ENCODE measurements at regions not wholly inside any gene's neighbourhood (a gene's known extent, or its start where the extent isn't known, plus 50 kb on each side); places are given as distances from the start of the nearest gene placed in this dataset.

DNA sequence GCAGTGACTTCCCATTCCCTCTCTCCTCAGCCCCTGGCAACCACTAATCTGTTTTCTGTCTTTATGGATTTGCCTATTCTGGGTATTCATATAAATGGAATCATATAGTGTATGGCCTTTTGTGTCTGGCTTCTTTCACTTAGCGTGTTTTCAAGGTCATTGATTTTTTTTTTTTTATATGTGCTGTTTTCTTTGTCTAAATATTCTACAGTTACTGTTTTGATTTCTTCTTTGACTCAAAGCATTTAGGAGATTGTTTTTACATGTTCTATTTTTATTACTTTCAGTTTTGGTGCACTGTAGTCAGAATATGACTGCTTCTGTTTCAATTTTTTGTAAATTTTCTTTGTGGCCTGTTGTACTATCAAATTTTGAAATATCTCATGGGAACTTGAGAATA is 71.9 kb upstream of the RNU6-1 start:
- Histone ChIP-seq H3K79me2 (replicated peaks; ENCODE audit: insufficient read depth) (no peaks in the 10 kb centered on the region), H3K27me3 (ENCODE audit: insufficient read depth) (no peaks in the 10 kb centered on the region), H3K9me2 (ENCODE audit: insufficient read depth) (no peaks in the 10 kb centered on the region; the same call in 1 of the 2 replicates), H3K4me3 (no peak overlapping the region), H3K4me1 (ENCODE audit: insufficient read depth) (peaks cover 15% of the 10 kb centered on the region), H2AFZ (no peak overlapping the region), H3K4me2 (no peak overlapping the region), H3K27ac (ENCODE audit: low read depth) (no peak overlapping the region), H3K36me3 (ENCODE audit: insufficient read depth) (no peaks in the 10 kb centered on the region; the same call in 1 of the 2 replicates), H4K20me1 (replicated peaks; ENCODE audit: insufficient read depth) (no peaks in the 10 kb centered on the region), H3F3A (replicated peaks; ENCODE audit: low read depth) (no peaks in the 10 kb centered on the region)
- Mint-ChIP-seq H3K4me1 (peaks cover 22% of the 10 kb centered on the region), H3K9me3 (peaks cover 19% of the 10 kb centered on the region), H3K4me3 (no peak overlapping the region), H3K36me3 (ENCODE audit: low read depth) (peaks cover 6% of the 10 kb centered on the region; the same call in 2 of the 3 replicates), H3K27ac (no peak overlapping the region), H3K27me3 (ENCODE audit: insufficient read depth, low read depth, poor library complexity) (peaks cover 7% of the 10 kb centered on the region)
- ATAC-seq: no peak
- TF ChIP-seq, protein P1, sequence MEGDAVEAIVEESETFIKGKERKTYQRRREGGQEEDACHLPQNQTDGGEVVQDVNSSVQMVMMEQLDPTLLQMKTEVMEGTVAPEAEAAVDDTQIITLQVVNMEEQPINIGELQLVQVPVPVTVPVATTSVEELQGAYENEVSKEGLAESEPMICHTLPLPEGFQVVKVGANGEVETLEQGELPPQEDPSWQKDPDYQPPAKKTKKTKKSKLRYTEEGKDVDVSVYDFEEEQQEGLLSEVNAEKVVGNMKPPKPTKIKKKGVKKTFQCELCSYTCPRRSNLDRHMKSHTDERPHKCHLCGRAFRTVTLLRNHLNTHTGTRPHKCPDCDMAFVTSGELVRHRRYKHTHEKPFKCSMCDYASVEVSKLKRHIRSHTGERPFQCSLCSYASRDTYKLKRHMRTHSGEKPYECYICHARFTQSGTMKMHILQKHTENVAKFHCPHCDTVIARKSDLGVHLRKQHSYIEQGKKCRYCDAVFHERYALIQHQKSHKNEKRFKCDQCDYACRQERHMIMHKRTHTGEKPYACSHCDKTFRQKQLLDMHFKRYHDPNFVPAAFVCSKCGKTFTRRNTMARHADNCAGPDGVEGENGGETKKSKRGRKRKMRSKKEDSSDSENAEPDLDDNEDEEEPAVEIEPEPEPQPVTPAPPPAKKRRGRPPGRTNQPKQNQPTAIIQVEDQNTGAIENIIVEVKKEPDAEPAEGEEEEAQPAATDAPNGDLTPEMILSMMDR (conservative IDR thresholded peaks at IDR 0.05; ENCODE audit: low read depth in 2 of 2): no peak
- TF ChIP-seq, protein P2, sequence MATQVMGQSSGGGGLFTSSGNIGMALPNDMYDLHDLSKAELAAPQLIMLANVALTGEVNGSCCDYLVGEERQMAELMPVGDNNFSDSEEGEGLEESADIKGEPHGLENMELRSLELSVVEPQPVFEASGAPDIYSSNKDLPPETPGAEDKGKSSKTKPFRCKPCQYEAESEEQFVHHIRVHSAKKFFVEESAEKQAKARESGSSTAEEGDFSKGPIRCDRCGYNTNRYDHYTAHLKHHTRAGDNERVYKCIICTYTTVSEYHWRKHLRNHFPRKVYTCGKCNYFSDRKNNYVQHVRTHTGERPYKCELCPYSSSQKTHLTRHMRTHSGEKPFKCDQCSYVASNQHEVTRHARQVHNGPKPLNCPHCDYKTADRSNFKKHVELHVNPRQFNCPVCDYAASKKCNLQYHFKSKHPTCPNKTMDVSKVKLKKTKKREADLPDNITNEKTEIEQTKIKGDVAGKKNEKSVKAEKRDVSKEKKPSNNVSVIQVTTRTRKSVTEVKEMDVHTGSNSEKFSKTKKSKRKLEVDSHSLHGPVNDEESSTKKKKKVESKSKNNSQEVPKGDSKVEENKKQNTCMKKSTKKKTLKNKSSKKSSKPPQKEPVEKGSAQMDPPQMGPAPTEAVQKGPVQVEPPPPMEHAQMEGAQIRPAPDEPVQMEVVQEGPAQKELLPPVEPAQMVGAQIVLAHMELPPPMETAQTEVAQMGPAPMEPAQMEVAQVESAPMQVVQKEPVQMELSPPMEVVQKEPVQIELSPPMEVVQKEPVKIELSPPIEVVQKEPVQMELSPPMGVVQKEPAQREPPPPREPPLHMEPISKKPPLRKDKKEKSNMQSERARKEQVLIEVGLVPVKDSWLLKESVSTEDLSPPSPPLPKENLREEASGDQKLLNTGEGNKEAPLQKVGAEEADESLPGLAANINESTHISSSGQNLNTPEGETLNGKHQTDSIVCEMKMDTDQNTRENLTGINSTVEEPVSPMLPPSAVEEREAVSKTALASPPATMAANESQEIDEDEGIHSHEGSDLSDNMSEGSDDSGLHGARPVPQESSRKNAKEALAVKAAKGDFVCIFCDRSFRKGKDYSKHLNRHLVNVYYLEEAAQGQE (IDR thresholded peaks at IDR 0.05; ENCODE audit: unreplicated experiment): no peak
- TF ChIP-seq JUNB (IDR thresholded peaks at IDR 0.05; ENCODE audit: unreplicated experiment) (no peak), POLR2AphosphoS5 (IDR thresholded peaks at IDR 0.05; ENCODE audit: low read depth) (no peak), CREB1 (CRISPR knock-in tag; IDR thresholded peaks at IDR 0.05; ENCODE audit: low read depth) (no peak), ZNF114 (CRISPR knock-in tag; IDR thresholded peaks at IDR 0.05) (no peak), EZH2phosphoT487 (IDR thresholded peaks at IDR 0.05; ENCODE audit: unreplicated experiment) (no peak)
- DNase-seq (ENCODE audit: low spot score): no peak

DNA sequence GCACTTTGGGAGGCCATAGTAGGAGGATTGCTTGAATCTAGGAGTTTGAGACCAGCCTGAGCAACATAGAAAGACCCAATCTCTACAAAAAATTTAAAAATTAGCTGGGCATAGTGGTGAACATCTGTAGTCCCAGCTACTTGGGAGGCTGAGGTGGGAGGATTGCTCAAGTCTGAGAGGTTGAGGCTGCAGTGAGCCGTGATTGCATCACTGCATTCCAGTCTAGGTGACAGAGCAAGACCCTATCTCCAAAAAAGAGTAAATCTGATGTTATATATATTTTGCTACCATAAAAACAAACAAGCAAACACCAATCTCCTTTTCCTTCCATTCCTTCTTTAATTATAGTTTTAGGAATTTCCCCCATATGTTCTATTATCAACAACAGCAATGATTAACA is 74.2 kb upstream of the RNU6-1 start:
- no peak overlapping the region for H3K27ac ChIP-seq (ENCODE audit: low read depth)
- ATAC-seq (no peak), DNase-seq (ENCODE audit: low spot score) (no peak)
- H3K79me2 ChIP-seq (replicated peaks; ENCODE audit: insufficient read depth): no peaks in the 10 kb centered on the region
- peaks cover 26% of the 10 kb centered on the region for H3K4me1 ChIP-seq (ENCODE audit: insufficient read depth)
- no peaks in the 10 kb centered on the region for H4K20me1 ChIP-seq (replicated peaks; ENCODE audit: insufficient read depth)
- H2AFZ ChIP-seq: no peak overlapping the region
- H3K4me3 ChIP-seq: no peak overlapping the region
- Mint-ChIP-seq H3K4me3 (no peak overlapping the region), H3K27ac (no peak overlapping the region), H3K9me3 (peaks cover 27% of the 10 kb centered on the region), H3K4me1 (peaks cover 22% of the 10 kb centered on the region), H3K27me3 (ENCODE audit: insufficient read depth, low read depth, poor library complexity) (peaks cover 7% of the 10 kb centered on the region), H3K36me3 (ENCODE audit: low read depth) (peaks cover 11% of the 10 kb centered on the region)
- H3F3A ChIP-seq (replicated peaks; ENCODE audit: low read depth): no peaks in the 10 kb centered on the region
- H3K4me2 ChIP-seq: no peak overlapping the region
- H3K9me2 ChIP-seq (ENCODE audit: insufficient read depth): no peaks in the 10 kb centered on the region
- H3K27me3 ChIP-seq (ENCODE audit: insufficient read depth): no peaks in the 10 kb centered on the region
- peaks cover 3% of the 10 kb centered on the region for H3K36me3 ChIP-seq (ENCODE audit: insufficient read depth)
- TF ChIP-seq EZH2phosphoT487 (IDR thresholded peaks at IDR 0.05; ENCODE audit: unreplicated experiment) (no peak), STAT1 (IDR thresholded peaks at IDR 0.05; ENCODE audit: unreplicated experiment) (no peak), ZNF331 (CRISPR knock-in tag; IDR thresholded peaks at IDR 0.05; ENCODE audit: low read depth) (no peak), CREB1 (CRISPR knock-in tag; IDR thresholded peaks at IDR 0.05; ENCODE audit: low read depth) (no peak), NANOG (IDR thresholded peaks at IDR 0.05; ENCODE audit: borderline replicate concordance) (no peak), POLR2AphosphoS5 (IDR thresholded peaks at IDR 0.05; ENCODE audit: low read depth) (no peak), ZNF114 (CRISPR knock-in tag; IDR thresholded peaks at IDR 0.05) (no peak), JUNB (IDR thresholded peaks at IDR 0.05; ENCODE audit: unreplicated experiment) (no peak), EZH2 (IDR thresholded peaks at IDR 0.05; ENCODE audit: low read depth, unreplicated experiment) (no peak)
- TF ChIP-seq, protein P1 (conservative IDR thresholded peaks at IDR 0.05; ENCODE audit: low read depth in 2 of 2): no peak
- TF ChIP-seq, protein P3, sequence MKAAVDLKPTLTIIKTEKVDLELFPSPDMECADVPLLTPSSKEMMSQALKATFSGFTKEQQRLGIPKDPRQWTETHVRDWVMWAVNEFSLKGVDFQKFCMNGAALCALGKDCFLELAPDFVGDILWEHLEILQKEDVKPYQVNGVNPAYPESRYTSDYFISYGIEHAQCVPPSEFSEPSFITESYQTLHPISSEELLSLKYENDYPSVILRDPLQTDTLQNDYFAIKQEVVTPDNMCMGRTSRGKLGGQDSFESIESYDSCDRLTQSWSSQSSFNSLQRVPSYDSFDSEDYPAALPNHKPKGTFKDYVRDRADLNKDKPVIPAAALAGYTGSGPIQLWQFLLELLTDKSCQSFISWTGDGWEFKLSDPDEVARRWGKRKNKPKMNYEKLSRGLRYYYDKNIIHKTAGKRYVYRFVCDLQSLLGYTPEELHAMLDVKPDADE (IDR thresholded peaks at IDR 0.05): no peak
